CD4-positive, alpha-beta T cell (primary cell): ENCODE measurements at regions not wholly inside any gene's neighbourhood (a gene's known extent, or its start where the extent isn't known, plus 50 kb on each side); places are given as distances from the start of the nearest gene placed in this dataset.

Source experiments
- ATAC-seq: fragments of 200-7000 bp; cut with Tn5 transposase; one replicate; pipeline ENCODE4 v1.10.0; 2022; ENCODE audit warnings: mild to moderate bottlenecking; ENCODE audit not compliant: poor library complexity
- CTCF ChIA-PET: fragments of 350-600 bp; sonication (Branson Sonifier 250); formaldehyde crosslinking; loops from one replicate; lab custom pipeline; 2021; ENCODE audit warnings: antibody characterized with exemption, inconsistent platforms; lab: Charles Lee
- POLR2A ChIA-PET: fragments of 350-600 bp; sonication (Branson Sonifier 250); formaldehyde crosslinking; loops from one replicate; lab custom pipeline; 2021; ENCODE audit warnings: antibody characterized with exemption, inconsistent platforms; lab: Charles Lee
- DNase-seq, 14 experiments: peaks; one replicate each; pipeline ENCODE4 v3.0.0-alpha.2; 2013 to 2020; ENCODE audit warnings: mixed read lengths in 2 of 14
- H3K27ac ChIP-seq, 2 donors: one replicate each; pipeline versions ENCODE4 v1.5.1 to v1.7.0; 2013; ENCODE audit warnings: low read length in 2 of 2, low read depth in 1 of 2, mild to moderate bottlenecking in 1 of 2
- H3K27me3 ChIP-seq, 2 experiments: 1 replicate in 1 of 2; 2 replicates in 1 of 2; pipeline versions ENCODE4 v1.6.1 to v1.7.0; 2013; ENCODE audit warnings: low read length in 2 of 2, control low read depth in 1 of 2, mild to moderate bottlenecking in 1 of 2, moderate library complexity in 1 of 2; ENCODE audit not compliant: insufficient read depth in 2 of 2, control insufficient read depth in 1 of 2
- H3K36me3 ChIP-seq: one replicate; pipeline ENCODE4 v1.6.1; 2013; ENCODE audit warnings: low read length, control low read depth; ENCODE audit not compliant: insufficient read depth
- H3K4me1 ChIP-seq: one replicate; pipeline ENCODE4 v1.6.1; 2013; ENCODE audit warnings: low read length, control low read depth; ENCODE audit not compliant: insufficient read depth
- H3K4me3 ChIP-seq: one replicate; pipeline ENCODE4 v1.5.1; 2013; ENCODE audit warnings: mild to moderate bottlenecking, low read length, moderate library complexity
- H3K9me3 ChIP-seq, 2 experiments: 1 replicate in 1 of 2; 2 replicates in 1 of 2; pipeline versions ENCODE4 v1.6.1 to v1.7.0; 2013; ENCODE audit warnings: low read length in 2 of 2, mild to moderate bottlenecking in 2 of 2, control low read depth in 1 of 2, moderate library complexity in 1 of 2; ENCODE audit not compliant: control insufficient read depth in 1 of 2, insufficient read depth in 1 of 2
- H3K27ac Mint-ChIP-seq: one replicate; pipeline ENCODE4 v1.8.0; 2020; ENCODE audit warnings: mixed read lengths
- H3K27me3 Mint-ChIP-seq: one replicate; pipeline ENCODE4 v1.8.0; 2021; ENCODE audit warnings: mixed read lengths
- H3K36me3 Mint-ChIP-seq: one replicate; pipeline ENCODE4 v1.8.0; 2021; ENCODE audit warnings: low read depth, mixed read lengths
- H3K4me1 Mint-ChIP-seq: one replicate; pipeline ENCODE4 v1.8.0; 2021; ENCODE audit warnings: low read depth, mixed read lengths
- H3K4me3 Mint-ChIP-seq: one replicate; pipeline ENCODE4 v1.8.0; 2020; ENCODE audit warnings: mild to moderate bottlenecking, mixed read lengths
- H3K9me3 Mint-ChIP-seq: one replicate; pipeline ENCODE4 v1.8.0; 2020; ENCODE audit warnings: mixed read lengths
- CTCF ChIP-seq: fragments of 200-600 bp; IDR thresholded peaks from one replicate; pipeline ENCODE4 v1.8.0; 2022; ENCODE audit warnings: antibody characterized with exemption, mild to moderate bottlenecking
- intact Hi-C, 2 experiments: fragments of 100-400 bp; cut with DNase I in 1 of 2; cut with micrococcal nuclease in 1 of 2; formaldehyde crosslinking; loops; one replicate each; pipeline versions ENCODE4 v1.15.1 to v1.9.0; 2023 to 2025; cut with DNase I, micrococcal nuclease

GRCh38 chr2:181239201-181239799 lies 217.9 kb upstream of the ITGA4 start:
- intact Hi-C loops = no loop called here
- Mint-ChIP-seq H3K4me1 (peaks cover 57% of the 10 kb centered on the region), H3K4me3 (no peak overlapping the region), H3K36me3 (no peaks in the 10 kb centered on the region), H3K9me3 (no peaks in the 10 kb centered on the region), H3K27me3 (no peaks in the 10 kb centered on the region), H3K27ac (no peak overlapping the region)
- Histone ChIP-seq H3K4me1 (peaks cover 10% of the 10 kb centered on the region), H3K9me3 (peaks cover 0 to 3% of the 10 kb centered on the region in 2 experiments), H3K27ac (no peak overlapping the region), H3K27me3 (no peaks in the 10 kb centered on the region), H3K4me3 (no peak overlapping the region), H3K36me3 (no peaks in the 10 kb centered on the region)
- ChIA-PET POLR2A (interaction anchor here (1.2 kb wide), 1 partner anchor 61 kb away, joined by 3 read pairs; no protein-coding TSS in a partner anchor), CTCF (interaction anchor here (1.5 kb wide), 1 partner anchor 218 kb away, joined by 4 read pairs; the partner anchor contains the start of gene ITGA4)
- no peak for TF ChIP-seq CTCF
- ATAC-seq (no peak), DNase-seq (peak in 6 of 14 experiments; percentile 5 to 55 (median 28))

- Mint-ChIP-seq H3K9me3 (no peaks in the 10 kb centered on the region), H3K36me3 (peaks cover 7% of the 10 kb centered on the region), H3K27ac (peak overlapping the region; percentile 72), H3K4me3 (no peak overlapping the region), H3K27me3 (no peaks in the 10 kb centered on the region), H3K4me1 (peaks cover 55% of the 10 kb centered on the region)
- ChIA-PET POLR2A (interaction anchor here (1.0 to 1.3 kb wide), 2 partner anchors 64 to 71 kb away, joined by 3 to 4 read pairs; no protein-coding TSS in a partner anchor), CTCF (interaction anchor here (1.5 kb wide), 1 partner anchor 216 kb away, joined by 4 read pairs; the partner anchor contains the start of gene ITGA4)
- H3K27ac ChIP-seq = no peak overlapping the region
- no peaks in the 10 kb centered on the region for H3K27me3 ChIP-seq
- intact Hi-C loops = no loop called here
- peaks cover 10% of the 10 kb centered on the region for H3K4me1 ChIP-seq
- no peak for DNase-seq
- ATAC-seq = no peak
- no peak for TF ChIP-seq CTCF
- no peaks in the 10 kb centered on the region for H3K36me3 ChIP-seq
- no peak overlapping the region for H3K4me3 ChIP-seq
- H3K9me3 ChIP-seq = peaks cover 0 to 3% of the 10 kb centered on the region in 2 experiments
These were observed 216.3 kb upstream of the ITGA4 start for GRCh38 chr2:181240844-181241243.

- POLR2A ChIA-PET = interaction anchor here (1.0 to 1.3 kb wide), 2 partner anchors 63 to 71 kb away, joined by 3 to 4 read pairs; no protein-coding TSS in a partner anchor
- CTCF ChIA-PET = no interaction called here
- intact Hi-C loops = no loop called here
These were observed 215.8 kb upstream of the ITGA4 start for GRCh38 chr2:181241366-181241765.

More at GRCh38 chr2:181241366-181241765, 215.8 kb upstream of the ITGA4 start:
- Mint-ChIP-seq H3K4me3 (no peak overlapping the region), H3K36me3 (peaks cover 7% of the 10 kb centered on the region), H3K4me1 (peaks cover 55% of the 10 kb centered on the region), H3K27me3 (no peaks in the 10 kb centered on the region), H3K27ac (peak overlapping the region; percentile 72), H3K9me3 (no peaks in the 10 kb centered on the region)
- peaks cover 10% of the 10 kb centered on the region for H3K4me1 ChIP-seq
- peak overlapping the region in 1 of 2 donors; percentile 14 for H3K27ac ChIP-seq
- H3K27me3 ChIP-seq = no peaks in the 10 kb centered on the region
- peaks cover 0 to 3% of the 10 kb centered on the region in 2 experiments for H3K9me3 ChIP-seq
- no peaks in the 10 kb centered on the region for H3K36me3 ChIP-seq
- ATAC-seq (no peak), DNase-seq (no peak)
- TF ChIP-seq CTCF = no peak
- no peak overlapping the region for H3K4me3 ChIP-seq
